ENCODE measurements at regions not wholly inside any gene's neighbourhood (a gene's known extent, or its start where the extent isn't known, plus 50 kb on each side); places are given as distances from the start of the nearest gene placed in this dataset.

DNA sequence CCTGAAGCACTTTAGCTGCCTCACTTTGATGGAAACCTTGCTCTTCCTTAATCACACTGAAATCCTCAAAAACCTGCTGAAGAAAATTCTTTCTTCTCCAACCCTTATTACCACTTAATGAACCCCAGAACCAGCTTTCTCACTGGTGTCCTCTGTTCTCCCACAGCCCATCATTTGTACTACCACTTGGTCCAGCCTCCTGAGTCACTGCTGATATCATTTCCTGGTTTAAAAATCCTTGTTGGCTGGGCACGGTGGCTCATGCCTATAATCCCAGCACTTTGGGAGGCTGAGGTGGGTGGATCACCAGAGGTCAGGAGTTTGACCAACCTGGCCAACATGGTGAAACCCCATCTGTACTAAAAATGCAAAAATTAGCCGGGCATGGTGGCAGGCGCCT lies 418.6 kb upstream of the KCNMB2 start:
- no peaks in the 10 kb centered on the region for H3K4me1 ChIP-seq (replicated peaks in 1 of 4; ENCODE audit: control insufficient read depth in 3 of 4, insufficient read depth in 4 of 4, low read length in 3 of 4)
- FAIRE-seq, result no peak
- H2BK5ac ChIP-seq (ENCODE audit: low read depth, low read length), result no peak overlapping the region
- no peak overlapping the region for H2BK20ac ChIP-seq (ENCODE audit: low read length)
- no peak overlapping the region for H3K18ac ChIP-seq (ENCODE audit: extremely low read depth, low read length)
- H3K79me1 ChIP-seq (ENCODE audit: low read depth, low read length), result no peaks in the 10 kb centered on the region
- H3K27me3 ChIP-seq (replicated peaks in 1 of 4; ENCODE audit: control insufficient read depth in 3 of 4, extremely low read depth in 1 of 4, insufficient read depth in 3 of 4, low read length in 3 of 4), result no peaks in the 10 kb centered on the region
- no peak overlapping the region for H2BK120ac ChIP-seq (replicated peaks; ENCODE audit: low read depth, low read length)
- H2BK15ac ChIP-seq (ENCODE audit: low read length), result no peak overlapping the region
- no peak overlapping the region for H4K91ac ChIP-seq (replicated peaks; ENCODE audit: insufficient read length, low read length)
- no peak overlapping the region for H2BK12ac ChIP-seq (ENCODE audit: low read depth, low read length)
- ChIA-PET POLR2A (ENCODE audit: partially characterized antibody) (no interaction called here), CTCF (ENCODE audit: partially characterized antibody) (interaction anchor here (1.0 kb wide), 1 partner anchor 33 kb away, joined by 3 read pairs; no protein-coding TSS in a partner anchor)
- H3K4me2 ChIP-seq (ENCODE audit: insufficient read depth in 1 of 2, low read depth in 2 of 2, low read length in 2 of 2), result no peak overlapping the region
- no peaks in the 10 kb centered on the region for H3K9me3 ChIP-seq (ENCODE audit: insufficient read depth in 2 of 2, low read depth in 1 of 2, low read length in 1 of 2)
- no peak for DNase-seq (ENCODE audit: low read depth in 1 of 2, low spot score in 2 of 2)
- H3K4ac ChIP-seq (replicated peaks; ENCODE audit: insufficient read length, low read depth, low read length), result no peak overlapping the region
- H3K36me3 ChIP-seq (ENCODE audit: control insufficient read depth in 2 of 4, insufficient read depth in 4 of 4, low read length in 3 of 4), result no peaks in the 10 kb centered on the region
- no peaks in the 10 kb centered on the region for H3K79me2 ChIP-seq (ENCODE audit: control insufficient read depth in 1 of 2, insufficient read depth in 2 of 2, low read length in 2 of 2)
- H3K4me3 ChIP-seq (ENCODE audit: extremely low read depth in 1 of 4, insufficient read depth in 2 of 4, low read depth in 3 of 4, low read length in 4 of 4), result no peak overlapping the region
- H3K14ac ChIP-seq (ENCODE audit: insufficient read length), result no peak overlapping the region
- 84% methylated on average over 2 of the region's 3 CpGs; no CpG with 5 or more reads in 1 of the 2 experiments for WGBS, 2 experiments (ENCODE audit: extremely low coverage in 1 of 2, insufficient coverage in 1 of 2, insufficient read length in 1 of 2, insufficient replicate concordance in 2 of 2, low coverage in 1 of 2, low lambda C conversion rate in 2 of 2, missing lambda C conversion rate in 1 of 2)
- H2AK5ac ChIP-seq (ENCODE audit: low read depth, low read length), result no peak overlapping the region
- no peak overlapping the region for H3K9ac ChIP-seq (replicated peaks in 1 of 4; ENCODE audit: extremely low read depth in 1 of 4, low read depth in 3 of 4, low read length in 3 of 4)
- H3K23me2 ChIP-seq (ENCODE audit: low read depth, low read length), result no peaks in the 10 kb centered on the region
- H4K5ac ChIP-seq (ENCODE audit: insufficient read length, low read depth, low read length), result no peak overlapping the region
- no peak overlapping the region for H3K23ac ChIP-seq (ENCODE audit: insufficient read length)
- no peaks in the 10 kb centered on the region for H4K20me1 ChIP-seq (replicated peaks in 1 of 2; ENCODE audit: control insufficient read depth in 1 of 2, insufficient read depth in 2 of 2, low read length in 2 of 2)
- no peak overlapping the region; the same call in 1 of the 2 replicates for H2AFZ ChIP-seq (ENCODE audit: low read length)
- no peak overlapping the region for H4K8ac ChIP-seq (ENCODE audit: extremely low read depth, insufficient read depth, low read length)
- H3K56ac ChIP-seq (replicated peaks; ENCODE audit: insufficient read length, low read depth, low read length), result no peak overlapping the region
- H3K27ac ChIP-seq (ENCODE audit: low read depth, low read length), result no peak overlapping the region
- TF ChIP-seq, protein P1, sequence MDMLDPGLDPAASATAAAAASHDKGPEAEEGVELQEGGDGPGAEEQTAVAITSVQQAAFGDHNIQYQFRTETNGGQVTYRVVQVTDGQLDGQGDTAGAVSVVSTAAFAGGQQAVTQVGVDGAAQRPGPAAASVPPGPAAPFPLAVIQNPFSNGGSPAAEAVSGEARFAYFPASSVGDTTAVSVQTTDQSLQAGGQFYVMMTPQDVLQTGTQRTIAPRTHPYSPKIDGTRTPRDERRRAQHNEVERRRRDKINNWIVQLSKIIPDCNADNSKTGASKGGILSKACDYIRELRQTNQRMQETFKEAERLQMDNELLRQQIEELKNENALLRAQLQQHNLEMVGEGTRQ (IDR thresholded peaks at IDR 0.05; ENCODE audit: low read length), result no peak
- TF ChIP-seq GABPA (IDR thresholded peaks at IDR 0.05; ENCODE audit: borderline replicate concordance, insufficient read depth, low read length) (no peak), RFX5 (IDR thresholded peaks at IDR 0.05; ENCODE audit: borderline replicate concordance, low read depth, low read length) (no peak), GTF2F1 (IDR thresholded peaks at IDR 0.05; ENCODE audit: borderline replicate concordance, low read depth, low read length) (no peak), NRF1 (IDR thresholded peaks at IDR 0.05; ENCODE audit: low read depth, low read length) (no peak), SIRT6 (IDR thresholded peaks at IDR 0.05; ENCODE audit: low read length) (no peak), KDM4A (IDR thresholded peaks at IDR 0.05; ENCODE audit: low read depth, low read length, severe bottlenecking) (no peak), YY1 (IDR thresholded peaks at IDR 0.05; ENCODE audit: low read depth, low read length) (no peak), CHD2 (IDR thresholded peaks at IDR 0.05; ENCODE audit: low read length) (no peak), RNF2 (IDR thresholded peaks at IDR 0.05; ENCODE audit: borderline replicate concordance, low read depth, low read length, missing control alignments, poor library complexity, severe bottlenecking) (no peak)
- TF ChIP-seq, protein P2, sequence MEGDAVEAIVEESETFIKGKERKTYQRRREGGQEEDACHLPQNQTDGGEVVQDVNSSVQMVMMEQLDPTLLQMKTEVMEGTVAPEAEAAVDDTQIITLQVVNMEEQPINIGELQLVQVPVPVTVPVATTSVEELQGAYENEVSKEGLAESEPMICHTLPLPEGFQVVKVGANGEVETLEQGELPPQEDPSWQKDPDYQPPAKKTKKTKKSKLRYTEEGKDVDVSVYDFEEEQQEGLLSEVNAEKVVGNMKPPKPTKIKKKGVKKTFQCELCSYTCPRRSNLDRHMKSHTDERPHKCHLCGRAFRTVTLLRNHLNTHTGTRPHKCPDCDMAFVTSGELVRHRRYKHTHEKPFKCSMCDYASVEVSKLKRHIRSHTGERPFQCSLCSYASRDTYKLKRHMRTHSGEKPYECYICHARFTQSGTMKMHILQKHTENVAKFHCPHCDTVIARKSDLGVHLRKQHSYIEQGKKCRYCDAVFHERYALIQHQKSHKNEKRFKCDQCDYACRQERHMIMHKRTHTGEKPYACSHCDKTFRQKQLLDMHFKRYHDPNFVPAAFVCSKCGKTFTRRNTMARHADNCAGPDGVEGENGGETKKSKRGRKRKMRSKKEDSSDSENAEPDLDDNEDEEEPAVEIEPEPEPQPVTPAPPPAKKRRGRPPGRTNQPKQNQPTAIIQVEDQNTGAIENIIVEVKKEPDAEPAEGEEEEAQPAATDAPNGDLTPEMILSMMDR (IDR thresholded peaks at IDR 0.05; ENCODE audit: control extremely low read depth in 1 of 3, insufficient read depth in 1 of 3, low read depth in 1 of 3, low read length in 3 of 3), result no peak
